ENCODE measurements at regions not wholly inside any gene's neighbourhood (a gene's known extent, or its start where the extent isn't known, plus 50 kb on each side); places are given as distances from the start of the nearest gene placed in this dataset.

DNA sequence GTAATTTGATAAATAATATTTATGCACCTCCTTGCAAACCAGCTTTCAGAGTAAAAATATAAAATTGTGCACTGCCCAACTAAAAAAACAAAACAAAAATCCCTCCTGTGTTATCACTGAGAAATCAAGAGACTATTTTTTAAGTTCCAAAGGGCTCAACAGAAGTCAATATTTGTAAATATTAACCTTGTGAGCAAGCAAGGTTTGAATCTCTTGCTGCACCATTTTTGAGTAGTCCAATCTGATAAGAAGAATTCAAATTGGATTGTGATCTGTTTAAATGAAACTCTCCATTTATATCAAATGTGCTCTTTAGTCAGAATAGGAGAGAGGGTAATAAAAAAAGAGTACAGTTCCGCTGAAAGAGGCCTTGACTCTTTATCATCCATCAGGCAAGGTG lies 520.2 kb downstream of the RAB28 start:
- TF ChIP-seq, protein P1, sequence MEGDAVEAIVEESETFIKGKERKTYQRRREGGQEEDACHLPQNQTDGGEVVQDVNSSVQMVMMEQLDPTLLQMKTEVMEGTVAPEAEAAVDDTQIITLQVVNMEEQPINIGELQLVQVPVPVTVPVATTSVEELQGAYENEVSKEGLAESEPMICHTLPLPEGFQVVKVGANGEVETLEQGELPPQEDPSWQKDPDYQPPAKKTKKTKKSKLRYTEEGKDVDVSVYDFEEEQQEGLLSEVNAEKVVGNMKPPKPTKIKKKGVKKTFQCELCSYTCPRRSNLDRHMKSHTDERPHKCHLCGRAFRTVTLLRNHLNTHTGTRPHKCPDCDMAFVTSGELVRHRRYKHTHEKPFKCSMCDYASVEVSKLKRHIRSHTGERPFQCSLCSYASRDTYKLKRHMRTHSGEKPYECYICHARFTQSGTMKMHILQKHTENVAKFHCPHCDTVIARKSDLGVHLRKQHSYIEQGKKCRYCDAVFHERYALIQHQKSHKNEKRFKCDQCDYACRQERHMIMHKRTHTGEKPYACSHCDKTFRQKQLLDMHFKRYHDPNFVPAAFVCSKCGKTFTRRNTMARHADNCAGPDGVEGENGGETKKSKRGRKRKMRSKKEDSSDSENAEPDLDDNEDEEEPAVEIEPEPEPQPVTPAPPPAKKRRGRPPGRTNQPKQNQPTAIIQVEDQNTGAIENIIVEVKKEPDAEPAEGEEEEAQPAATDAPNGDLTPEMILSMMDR (IDR thresholded peaks at IDR 0.05; ENCODE audit: control extremely low read depth, extremely low read depth, low read depth, missing control alignments), result no peak
- POLR2A ChIA-PET, result no interaction called here
- DNase-seq (ENCODE audit: extremely low spot score), result no peak
- CTCF ChIA-PET, result interaction anchor here (1.2 to 2.1 kb wide), 2 partner anchors 11 to 28 kb away, joined by 3 to 5 read pairs; no protein-coding TSS in a partner anchor

DNA sequence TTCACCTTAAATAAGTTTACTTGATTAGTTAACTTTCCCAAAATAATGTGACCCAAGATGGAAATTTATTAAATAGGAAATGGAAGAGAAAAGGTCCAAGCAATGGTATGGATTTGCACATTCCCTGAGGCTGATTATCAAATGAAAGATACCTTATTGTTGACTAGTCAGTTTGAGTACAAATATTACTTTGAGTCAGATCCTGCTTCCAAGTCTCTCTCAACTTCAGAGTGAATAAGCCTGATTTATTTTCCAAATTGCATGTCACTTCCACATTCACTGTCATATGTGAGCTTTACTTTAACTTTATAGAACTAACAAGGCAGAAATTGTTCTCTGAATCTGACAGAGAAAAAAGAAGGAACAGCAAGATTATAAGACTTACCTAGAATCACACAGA lies 520.8 kb downstream of the RAB28 start:
- POLR2A ChIA-PET, result no interaction called here
- no peak for DNase-seq (ENCODE audit: extremely low spot score)
- CTCF ChIA-PET, result interaction anchor here (1.2 to 2.1 kb wide), 2 partner anchors 10 to 27 kb away, joined by 3 to 5 read pairs; no protein-coding TSS in a partner anchor
- TF ChIP-seq, protein P1 (IDR thresholded peaks at IDR 0.05; ENCODE audit: control extremely low read depth, extremely low read depth, low read depth, missing control alignments), result no peak

DNA sequence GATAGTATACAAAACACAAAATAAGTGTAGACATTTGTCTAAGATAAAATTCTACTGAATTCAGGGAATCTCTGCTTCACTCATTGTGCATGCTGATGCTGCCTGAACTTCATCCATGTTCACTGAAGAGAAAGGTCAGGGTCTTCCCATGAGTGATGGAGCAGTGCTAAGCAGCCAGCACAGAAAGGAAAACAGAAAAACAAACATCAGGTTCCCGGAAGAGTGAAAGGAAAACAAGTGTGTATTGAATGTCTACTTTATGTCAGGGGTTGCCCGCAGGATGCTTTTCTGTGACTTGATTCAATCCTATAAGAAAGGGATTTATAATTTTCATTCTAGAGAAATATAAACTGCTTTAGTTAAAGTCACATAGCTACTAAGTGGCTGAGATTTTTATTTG lies 522.4 kb downstream of the RAB28 start:
- TF ChIP-seq, protein P1 (IDR thresholded peaks at IDR 0.05; ENCODE audit: control extremely low read depth, extremely low read depth, low read depth, missing control alignments), result no peak
- POLR2A ChIA-PET, result no interaction called here
- DNase-seq (ENCODE audit: extremely low spot score), result no peak
- CTCF ChIA-PET, result no interaction called here

DNA sequence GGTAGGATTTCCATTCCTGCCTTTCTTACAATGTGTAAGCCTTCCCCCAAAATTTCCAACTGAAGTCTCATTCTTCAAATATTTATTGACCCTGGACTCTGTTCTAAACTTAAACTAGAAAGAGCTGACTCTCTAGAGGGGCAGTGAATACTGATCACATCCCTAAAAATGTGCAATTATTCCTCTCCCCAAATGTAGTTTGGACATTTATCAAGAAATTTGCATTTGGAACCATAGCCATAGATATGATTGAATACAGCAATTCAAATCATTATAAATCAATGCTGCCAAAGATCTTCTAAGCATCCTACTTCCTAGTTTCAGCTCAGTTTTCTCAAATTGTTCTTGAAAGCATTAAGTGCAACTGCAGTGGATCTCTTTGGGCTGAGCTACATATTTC lies 525.7 kb downstream of the RAB28 start:
- POLR2A ChIA-PET, result no interaction called here
- CTCF ChIA-PET, result interaction anchor here (0.9 kb wide), 1 partner anchor 26 kb away, joined by 3 read pairs; no protein-coding TSS in a partner anchor
- DNase-seq (ENCODE audit: extremely low spot score), result no peak
- TF ChIP-seq, protein P1 (IDR thresholded peaks at IDR 0.05; ENCODE audit: control extremely low read depth, extremely low read depth, low read depth, missing control alignments), result no peak

DNA sequence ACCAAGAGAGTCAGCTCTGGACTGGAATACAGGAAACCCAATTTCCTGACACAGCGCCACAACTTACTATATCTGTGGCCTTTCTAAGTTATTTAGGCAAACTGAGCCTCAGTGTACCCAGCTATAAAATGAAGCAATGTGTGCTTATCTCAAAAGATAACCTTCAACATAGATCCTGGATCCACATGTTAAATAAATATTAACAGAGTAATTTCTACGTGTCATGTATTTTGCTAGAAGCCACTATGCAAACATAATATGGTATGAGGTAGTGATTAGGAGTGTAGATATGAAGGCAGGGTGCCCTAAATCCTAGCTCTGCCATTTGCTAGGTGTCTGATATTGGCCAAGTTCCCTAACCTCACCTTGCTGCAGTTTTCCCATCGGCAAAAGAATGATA lies 527.0 kb downstream of the RAB28 start:
- TF ChIP-seq, protein P1 (IDR thresholded peaks at IDR 0.05; ENCODE audit: control extremely low read depth, extremely low read depth, low read depth, missing control alignments), result no peak
- POLR2A ChIA-PET, result no interaction called here
- no peak for DNase-seq (ENCODE audit: extremely low spot score)
- CTCF ChIA-PET, result no interaction called here

DNA sequence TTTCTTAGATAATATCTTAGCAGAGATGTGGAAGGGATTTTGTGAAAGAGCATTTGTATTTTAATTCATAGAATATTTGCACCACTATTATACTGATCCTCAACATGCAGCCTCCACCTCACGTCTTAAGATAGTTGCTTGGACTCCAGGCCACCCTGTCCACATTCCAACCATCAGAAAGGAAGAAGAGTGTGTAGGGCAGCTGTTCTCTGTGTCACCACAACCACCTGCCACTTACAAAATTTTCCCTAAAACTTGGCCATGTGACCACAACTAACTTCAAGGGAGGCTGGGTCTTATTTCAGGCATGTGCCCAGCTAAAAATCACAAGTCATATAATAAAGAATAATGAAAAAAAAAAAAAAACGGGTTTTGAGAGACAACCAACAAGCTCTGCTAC lies 528.1 kb downstream of the RAB28 start:
- DNase-seq (ENCODE audit: extremely low spot score), result no peak
- ChIA-PET POLR2A (no interaction called here), CTCF (interaction anchor here (1.3 to 1.4 kb wide), 2 partner anchors 10 to 18 kb away, joined by 3 to 4 read pairs; no protein-coding TSS in a partner anchor)
- TF ChIP-seq, protein P1 (IDR thresholded peaks at IDR 0.05; ENCODE audit: control extremely low read depth, extremely low read depth, low read depth, missing control alignments), result no peak
